GF-D8 (cell line): ENCODE measurements at regions not wholly inside any gene's neighbourhood (a gene's known extent, or its start where the extent isn't known, plus 50 kb on each side); places are given as distances from the start of the nearest gene placed in this dataset.
"Not testable (repeated sequence)": the region's sequence is repeated elsewhere in the genome, so short reads cannot be mapped to it uniquely, and the experiment has no call there.

ENCODE experiments used
- DNase-seq: peaks from one replicate; lab custom pipeline; 2025; lab: John Stamatoyannopoulos, UW

GRCh38 chr13:37475151-37475550 lies 123.4 kb downstream of the POSTN start:
- no peak for DNase-seq

- no peak for DNase-seq
Observed at GRCh38 chr13:37473035-37473434, 125.5 kb downstream of the POSTN start.

GRCh38 chr13:37472266-37472665 lies 126.3 kb downstream of the POSTN start:
- DNase-seq = not testable (repeated sequence)

- no peak for DNase-seq
Observed at GRCh38 chr13:37460166-37460565, 138.4 kb downstream of the POSTN start.

- DNase-seq = no peak
Observed at GRCh38 chr13:37457612-37458011, 141.0 kb downstream of the POSTN start.

- no peak for DNase-seq
Observed at GRCh38 chr13:37456506-37456905, 142.1 kb downstream of the POSTN start.

GRCh38 chr13:37456041-37456440 lies 142.5 kb downstream of the POSTN start:
- no peak for DNase-seq

- DNase-seq = no peak
Observed at GRCh38 chr13:37453246-37453645, 145.3 kb downstream of the POSTN start.

- DNase-seq = no peak
Observed at GRCh38 chr13:37450276-37450675, 148.3 kb downstream of the POSTN start.

- DNase-seq = no peak
Observed at GRCh38 chr13:37448153-37448552, 150.4 kb downstream of the POSTN start.

GRCh38 chr13:37446503-37446902 lies 152.1 kb downstream of the POSTN start:
- DNase-seq = no peak

- DNase-seq = no peak
Observed at GRCh38 chr13:37443538-37443937, 155.0 kb downstream of the POSTN start.

GRCh38 chr13:37442996-37443395 lies 155.6 kb downstream of the POSTN start:
- DNase-seq = no peak

GRCh38 chr13:37435881-37436280 lies 162.7 kb downstream of the POSTN start:
- DNase-seq = no peak

- no peak for DNase-seq
Observed at GRCh38 chr13:37433086-37433485, 165.5 kb downstream of the POSTN start.

- no peak for DNase-seq
Observed at GRCh38 chr13:37429976-37430375, 168.6 kb downstream of the POSTN start.

- no peak for DNase-seq
Observed at GRCh38 chr13:37427843-37428494, 170.6 kb downstream of the POSTN start.

GRCh38 chr13:37418490-37418889 lies 180.1 kb downstream of the POSTN start:
- no peak for DNase-seq

- no peak for DNase-seq
Observed at GRCh38 chr13:37417060-37417441, 181.5 kb downstream of the POSTN start.

- DNase-seq = no peak
Observed at GRCh38 chr13:37416291-37417059, 182.1 kb downstream of the POSTN start.

GRCh38 chr13:37413161-37413560 lies 185.4 kb downstream of the POSTN start:
- DNase-seq = no peak

- DNase-seq = no peak
Observed at GRCh38 chr13:37412241-37412921, 186.2 kb downstream of the POSTN start.

- DNase-seq = no peak
Observed at GRCh38 chr13:37410316-37410715, 188.3 kb downstream of the POSTN start.
